ES-I3 (cell line): ENCODE measurements at regions not wholly inside any gene's neighbourhood (a gene's known extent, or its start where the extent isn't known, plus 50 kb on each side); places are given as distances from the start of the nearest gene placed in this dataset.

Source experiments
- H3K36me3 ChIP-seq: 2 replicates; pipeline ENCODE4 v1.6.1; 2013; ENCODE audit warnings: mild to moderate bottlenecking, low read length, control low read depth, moderate library complexity; ENCODE audit not compliant: insufficient read depth
- H3K4me1 ChIP-seq: 2 replicates; pipeline ENCODE4 v1.6.1; 2013; ENCODE audit warnings: mild to moderate bottlenecking, control low read depth, low read length; ENCODE audit not compliant: insufficient read depth
- H3K9ac ChIP-seq: 2 replicates; pipeline ENCODE4 v1.6.1; 2013; ENCODE audit warnings: low read depth, mild to moderate bottlenecking, low read length, moderate library complexity
- H3K9me3 ChIP-seq: 2 replicates; pipeline ENCODE4 v1.6.1; 2013; ENCODE audit warnings: mild to moderate bottlenecking, low read length, moderate library complexity; ENCODE audit not compliant: control insufficient read depth, insufficient read depth

- H3K9ac ChIP-seq: no peak overlapping the region
- no peaks in the 10 kb centered on the region for H3K9me3 ChIP-seq
- peaks cover 21% of the 10 kb centered on the region for H3K4me1 ChIP-seq
- H3K36me3 ChIP-seq: no peaks in the 10 kb centered on the region
Observed at GRCh38 chr7:130925136-130925794, 191.3 kb upstream of the KLF14 start.

GRCh38 chr7:130926001-130926691, 192.1 kb upstream of the KLF14 start:
- Histone ChIP-seq H3K4me1 (peaks cover 18% of the 10 kb centered on the region), H3K9ac (no peak overlapping the region), H3K9me3 (no peaks in the 10 kb centered on the region), H3K36me3 (no peaks in the 10 kb centered on the region)

- H3K9ac ChIP-seq: no peak overlapping the region
- no peaks in the 10 kb centered on the region for H3K36me3 ChIP-seq
- no peaks in the 10 kb centered on the region for H3K9me3 ChIP-seq
- peaks cover 9% of the 10 kb centered on the region for H3K4me1 ChIP-seq
Observed at GRCh38 chr7:130927062-130927461, 193.1 kb upstream of the KLF14 start.

- Histone ChIP-seq H3K36me3 (no peaks in the 10 kb centered on the region), H3K9me3 (no peaks in the 10 kb centered on the region), H3K9ac (no peak overlapping the region), H3K4me1 (peaks cover 4% of the 10 kb centered on the region; the same call in 1 of the 2 replicates)
Observed at GRCh38 chr7:130927564-130927963, 193.6 kb upstream of the KLF14 start.

GRCh38 chr7:130929896-130930659, 196.1 kb upstream of the KLF14 start:
- peaks cover 4% of the 10 kb centered on the region; the same call in 1 of the 2 replicates for H3K4me1 ChIP-seq
- no peaks in the 10 kb centered on the region for H3K9me3 ChIP-seq
- no peak overlapping the region for H3K9ac ChIP-seq
- no peaks in the 10 kb centered on the region for H3K36me3 ChIP-seq

GRCh38 chr7:130930681-130931080, 196.7 kb upstream of the KLF14 start:
- Histone ChIP-seq H3K36me3 (no peaks in the 10 kb centered on the region), H3K9me3 (no peaks in the 10 kb centered on the region), H3K4me1 (peaks cover 4% of the 10 kb centered on the region; the same call in 1 of the 2 replicates), H3K9ac (no peak overlapping the region)

- Histone ChIP-seq H3K9ac (no peak overlapping the region), H3K4me1 (peaks cover under 1% of the 10 kb centered on the region; the same call in 1 of the 2 replicates), H3K36me3 (no peaks in the 10 kb centered on the region), H3K9me3 (no peaks in the 10 kb centered on the region)
Observed at GRCh38 chr7:130931423-130931822, 197.4 kb upstream of the KLF14 start.

- Histone ChIP-seq H3K36me3 (no peaks in the 10 kb centered on the region), H3K9me3 (no peaks in the 10 kb centered on the region), H3K4me1 (no peaks in the 10 kb centered on the region; the same call in 1 of the 2 replicates), H3K9ac (no peak overlapping the region)
Observed at GRCh38 chr7:130932088-130932487, 198.1 kb upstream of the KLF14 start.

- Histone ChIP-seq H3K36me3 (no peaks in the 10 kb centered on the region), H3K9ac (no peak overlapping the region), H3K9me3 (no peaks in the 10 kb centered on the region), H3K4me1 (no peaks in the 10 kb centered on the region)
Observed at GRCh38 chr7:130932667-130933432, 198.8 kb upstream of the KLF14 start.

- Histone ChIP-seq H3K9ac (no peak overlapping the region), H3K9me3 (no peaks in the 10 kb centered on the region), H3K4me1 (no peaks in the 10 kb centered on the region), H3K36me3 (no peaks in the 10 kb centered on the region)
Observed at GRCh38 chr7:130933919-130934318, 199.9 kb upstream of the KLF14 start.

- H3K36me3 ChIP-seq: no peaks in the 10 kb centered on the region
- H3K9ac ChIP-seq: no peak overlapping the region
- H3K4me1 ChIP-seq: peaks cover 3% of the 10 kb centered on the region
Observed at GRCh38 chr7:130935564-130936157, 201.7 kb upstream of the KLF14 start.

GRCh38 chr7:130936202-130936931, 202.4 kb upstream of the KLF14 start:
- Histone ChIP-seq H3K4me1 (peaks cover 9% of the 10 kb centered on the region), H3K9ac (no peak overlapping the region), H3K36me3 (no peaks in the 10 kb centered on the region), H3K9me3 (no peaks in the 10 kb centered on the region)

More at GRCh38 chr7:130935564-130936157, 201.7 kb upstream of the KLF14 start:
- no peaks in the 10 kb centered on the region for H3K9me3 ChIP-seq

GRCh38 chr7:130937016-130937415, 203.0 kb upstream of the KLF14 start:
- H3K9me3 ChIP-seq: no peaks in the 10 kb centered on the region
- H3K36me3 ChIP-seq: no peaks in the 10 kb centered on the region
- H3K4me1 ChIP-seq: peaks cover 13% of the 10 kb centered on the region
- no peak overlapping the region for H3K9ac ChIP-seq
